Upper lobe of right lung (tissue), 1 donor: ENCODE measurements at regions not wholly inside any gene's neighbourhood (a gene's known extent, or its start where the extent isn't known, plus 50 kb on each side); places are given as distances from the start of the nearest gene placed in this dataset.

ENCODE experiments used
- ATAC-seq: fragments of 200-7000 bp; cut with Tn5 transposase; one replicate; pipeline ENCODE4 v1.9.1; 2020; ENCODE audit warnings: mild to moderate bottlenecking, moderate library complexity
- DNase-seq: peaks from one replicate; pipeline ENCODE4 v3.0.0-alpha.2; 2020
- H3K27ac ChIP-seq: fragments of 200-600 bp; one replicate; pipeline ENCODE4 v1.8.0; 2022
- H3K27me3 ChIP-seq: fragments of 200-600 bp; one replicate; pipeline ENCODE4 v1.8.0; 2022; ENCODE audit warnings: mild to moderate bottlenecking
- H3K36me3 ChIP-seq: fragments of 200-600 bp; one replicate; pipeline ENCODE4 v1.8.0; 2022
- H3K4me1 ChIP-seq: fragments of 200-600 bp; one replicate; pipeline ENCODE4 v1.8.0; 2022
- H3K4me3 ChIP-seq: fragments of 200-600 bp; one replicate; pipeline ENCODE4 v1.8.0; 2022; ENCODE audit warnings: mild to moderate bottlenecking
- H3K9me3 ChIP-seq: fragments of 200-600 bp; one replicate; pipeline ENCODE4 v1.8.0; 2022
- intact Hi-C: fragments of 100-400 bp; cut with DNase I; formaldehyde crosslinking; loops from one replicate; pipeline ENCODE4 v1.11.0; 2022
- TF ChIP-seq, protein P1 (sequence below): fragments of 200-600 bp; IDR thresholded peaks from one replicate; pipeline ENCODE4 v1.8.0; 2022; ENCODE audit warnings: antibody characterized with exemption
- donor health status: DM: no; HTN: yes; CAD: no; lungs with severe emphysema.

DNA sequence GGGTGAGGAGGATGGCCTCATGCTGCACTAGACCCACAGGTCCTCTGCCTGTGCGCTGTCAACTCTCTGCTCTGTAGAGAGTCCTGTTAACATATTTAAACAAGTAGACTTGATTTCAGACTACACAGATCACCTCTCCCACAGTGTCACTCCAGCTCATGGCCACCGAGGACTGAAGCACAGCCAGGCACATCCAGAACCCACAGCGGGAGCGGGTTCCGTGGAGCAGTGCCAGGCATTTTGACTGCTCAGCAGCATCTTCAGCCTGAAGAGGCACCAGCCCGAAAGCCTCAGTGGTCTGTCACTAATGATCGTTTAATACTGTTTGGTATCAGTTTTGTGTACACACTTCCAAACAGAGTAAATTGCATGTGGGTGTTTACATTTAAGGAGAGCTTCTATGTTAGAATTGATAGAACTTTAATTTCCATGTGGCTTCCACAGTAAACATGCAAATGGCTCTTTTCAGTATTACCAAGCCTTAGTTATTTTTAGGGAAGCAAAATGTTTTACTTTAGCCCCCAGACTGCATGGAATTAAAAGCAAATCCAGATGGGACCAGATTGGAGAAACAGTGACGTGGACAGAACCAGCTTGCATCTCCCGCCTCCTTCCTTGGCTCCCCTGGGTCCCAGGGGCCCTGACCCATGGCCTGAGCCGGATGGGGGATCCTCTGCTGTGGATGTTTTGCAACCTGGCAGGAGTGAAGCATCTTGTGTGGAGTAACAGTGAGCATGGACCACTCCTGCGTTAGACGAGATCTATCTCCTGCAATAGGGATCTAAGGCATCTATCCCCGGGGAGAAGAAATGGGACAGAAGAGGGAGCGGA is 196.7 kb upstream of the CDH4 start:
- no peaks in the 10 kb centered on the region for H3K4me1 ChIP-seq
- ATAC-seq, result no peak
- no peaks in the 10 kb centered on the region for H3K27me3 ChIP-seq
- no peaks in the 10 kb centered on the region for H3K36me3 ChIP-seq
- H3K4me3 ChIP-seq, result no peak overlapping the region
- DNase-seq, result no peak
- intact Hi-C loops, result no loop called here
- H3K27ac ChIP-seq, result no peak overlapping the region
- TF ChIP-seq, protein P1, sequence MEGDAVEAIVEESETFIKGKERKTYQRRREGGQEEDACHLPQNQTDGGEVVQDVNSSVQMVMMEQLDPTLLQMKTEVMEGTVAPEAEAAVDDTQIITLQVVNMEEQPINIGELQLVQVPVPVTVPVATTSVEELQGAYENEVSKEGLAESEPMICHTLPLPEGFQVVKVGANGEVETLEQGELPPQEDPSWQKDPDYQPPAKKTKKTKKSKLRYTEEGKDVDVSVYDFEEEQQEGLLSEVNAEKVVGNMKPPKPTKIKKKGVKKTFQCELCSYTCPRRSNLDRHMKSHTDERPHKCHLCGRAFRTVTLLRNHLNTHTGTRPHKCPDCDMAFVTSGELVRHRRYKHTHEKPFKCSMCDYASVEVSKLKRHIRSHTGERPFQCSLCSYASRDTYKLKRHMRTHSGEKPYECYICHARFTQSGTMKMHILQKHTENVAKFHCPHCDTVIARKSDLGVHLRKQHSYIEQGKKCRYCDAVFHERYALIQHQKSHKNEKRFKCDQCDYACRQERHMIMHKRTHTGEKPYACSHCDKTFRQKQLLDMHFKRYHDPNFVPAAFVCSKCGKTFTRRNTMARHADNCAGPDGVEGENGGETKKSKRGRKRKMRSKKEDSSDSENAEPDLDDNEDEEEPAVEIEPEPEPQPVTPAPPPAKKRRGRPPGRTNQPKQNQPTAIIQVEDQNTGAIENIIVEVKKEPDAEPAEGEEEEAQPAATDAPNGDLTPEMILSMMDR, result no peak
- no peaks in the 10 kb centered on the region for H3K9me3 ChIP-seq

DNA sequence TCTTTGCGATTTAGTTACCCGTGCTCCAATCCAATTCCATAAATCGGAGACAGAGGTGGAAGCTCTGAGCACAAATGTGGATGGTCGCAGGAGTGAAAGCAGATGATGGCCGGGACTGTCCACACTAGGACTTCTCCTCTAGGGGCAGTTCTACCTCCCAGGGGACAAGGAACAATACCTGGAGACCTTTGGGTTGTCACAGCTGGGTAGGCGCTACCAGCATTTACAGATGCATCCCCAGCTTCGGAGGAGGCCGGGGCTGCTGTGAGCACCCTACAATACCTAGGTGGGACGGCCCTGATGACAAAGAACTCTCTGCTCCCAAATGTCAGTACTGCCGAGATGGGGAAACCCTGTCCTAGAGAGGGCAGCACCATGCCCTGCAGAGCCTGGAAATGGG is 195.9 kb upstream of the CDH4 start:
- TF ChIP-seq, protein P1, result no peak
- Histone ChIP-seq H3K4me3 (no peak overlapping the region), H3K9me3 (no peaks in the 10 kb centered on the region), H3K27ac (no peak overlapping the region), H3K4me1 (no peaks in the 10 kb centered on the region), H3K36me3 (no peaks in the 10 kb centered on the region), H3K27me3 (no peaks in the 10 kb centered on the region)
- intact Hi-C loops, result no loop called here
- no peak for DNase-seq
- no peak for ATAC-seq

DNA sequence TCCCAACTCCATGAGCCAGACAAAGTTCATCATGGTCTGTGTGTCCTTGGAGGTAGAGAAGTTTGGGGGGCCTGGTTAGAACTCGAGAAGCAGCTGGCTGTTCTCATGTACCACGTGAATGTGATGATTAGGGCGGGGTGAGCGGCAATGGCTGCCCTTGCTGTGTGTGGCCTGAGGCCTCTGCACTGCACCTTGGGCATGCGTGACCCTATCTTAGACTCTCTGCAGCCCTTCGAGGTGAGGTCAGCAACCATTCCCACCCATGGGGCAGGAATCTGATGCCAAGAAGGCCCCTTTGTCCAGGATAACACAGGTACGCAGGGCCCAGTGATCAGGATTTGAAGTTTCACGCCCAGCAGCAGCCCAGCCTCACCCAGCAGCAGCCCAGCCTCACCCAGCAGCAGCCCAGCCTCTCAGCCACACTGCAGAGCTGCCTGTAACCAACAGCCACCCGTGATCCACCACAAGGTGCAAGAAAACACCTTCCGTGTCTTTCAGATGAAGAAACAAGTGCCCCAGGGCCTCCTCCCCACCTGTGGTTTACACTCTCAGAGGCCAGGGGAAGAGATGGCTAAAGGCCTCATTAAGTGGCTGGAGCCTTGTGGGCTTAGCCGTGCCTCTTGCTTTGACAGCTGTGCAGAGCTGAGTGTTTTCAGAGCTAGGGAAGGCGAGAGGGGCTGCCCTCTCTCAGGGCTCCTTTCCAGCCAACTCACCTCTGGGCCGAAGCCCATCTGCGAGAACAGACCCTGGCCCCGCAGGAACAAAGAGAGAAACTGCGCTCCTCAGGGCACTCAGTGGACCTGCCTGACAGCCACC is 195.2 kb upstream of the CDH4 start:
- Histone ChIP-seq H3K9me3 (no peaks in the 10 kb centered on the region), H3K27me3 (no peaks in the 10 kb centered on the region), H3K4me3 (no peak overlapping the region), H3K36me3 (no peaks in the 10 kb centered on the region), H3K4me1 (no peaks in the 10 kb centered on the region), H3K27ac (no peak overlapping the region)
- intact Hi-C loops, result no loop called here
- DNase-seq (no peak), ATAC-seq (no peak)
- TF ChIP-seq, protein P1, result no peak

DNA sequence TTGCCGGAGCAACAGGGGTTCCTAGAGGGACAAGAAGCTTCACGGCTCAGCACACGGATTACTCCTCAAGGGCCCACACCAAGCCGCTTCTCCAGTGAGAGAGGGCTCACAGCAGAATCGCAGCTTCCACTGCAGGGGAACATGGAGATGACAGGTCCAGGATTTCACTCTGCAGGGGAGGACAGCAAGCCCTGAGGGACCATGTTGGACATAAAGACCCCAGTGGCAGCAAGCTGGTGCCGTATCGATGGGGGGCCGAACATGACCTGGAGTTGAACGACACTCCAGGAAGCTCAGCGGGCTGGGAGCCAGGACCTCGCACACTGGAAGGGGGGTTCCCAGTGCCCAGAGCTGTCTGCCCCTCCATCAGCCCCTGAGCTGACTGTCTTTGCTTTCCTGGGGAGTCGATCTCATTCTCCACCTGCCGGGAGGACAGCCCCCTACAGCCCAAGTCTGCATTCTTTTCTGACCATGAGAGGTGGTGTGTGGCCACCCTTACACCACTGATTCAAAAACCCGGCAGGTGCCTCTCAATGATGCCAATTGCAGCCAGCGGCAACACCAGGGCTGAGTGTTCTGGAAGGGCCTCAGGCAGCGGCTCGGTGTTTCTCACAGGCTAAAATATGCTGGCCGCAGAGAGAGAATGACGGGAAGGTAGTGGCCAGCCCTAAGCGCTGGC is 194.5 kb upstream of the CDH4 start:
- intact Hi-C loops, result no loop called here
- Histone ChIP-seq H3K36me3 (no peaks in the 10 kb centered on the region), H3K27me3 (no peaks in the 10 kb centered on the region), H3K4me1 (no peaks in the 10 kb centered on the region), H3K9me3 (no peaks in the 10 kb centered on the region), H3K27ac (no peak overlapping the region), H3K4me3 (no peak overlapping the region)
- TF ChIP-seq, protein P1, result no peak
- ATAC-seq, result no peak
- no peak for DNase-seq

DNA sequence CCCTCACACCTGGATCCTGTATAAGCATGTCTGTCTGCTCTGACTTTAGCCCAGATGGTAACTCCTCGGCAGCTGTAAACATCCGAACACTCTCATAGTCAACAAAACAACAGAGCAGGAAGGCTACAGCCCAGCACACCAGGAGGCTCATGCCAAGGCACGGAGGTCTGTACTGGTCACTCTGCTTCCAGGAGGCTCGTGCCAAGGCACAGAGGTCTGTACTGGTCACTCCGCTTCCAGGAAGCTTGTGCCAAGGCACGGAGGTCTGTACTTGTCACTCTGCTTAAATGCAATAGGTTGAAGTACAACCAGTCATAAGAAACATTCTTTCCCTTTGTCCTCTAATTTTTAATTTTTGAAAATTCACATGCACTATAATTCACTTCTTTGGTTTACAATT is 190.1 kb upstream of the CDH4 start:
- TF ChIP-seq, protein P1, result no peak
- no peaks in the 10 kb centered on the region for H3K4me1 ChIP-seq
- intact Hi-C loops, result no loop called here
- DNase-seq (no peak), ATAC-seq (no peak)
- no peaks in the 10 kb centered on the region for H3K36me3 ChIP-seq
- H3K27me3 ChIP-seq, result no peaks in the 10 kb centered on the region
- no peak overlapping the region for H3K27ac ChIP-seq
- H3K9me3 ChIP-seq, result no peaks in the 10 kb centered on the region
- H3K4me3 ChIP-seq, result no peak overlapping the region
